SK-N-SH (cell line): ENCODE measurements at regions not wholly inside any gene's neighbourhood (a gene's known extent, or its start where the extent isn't known, plus 50 kb on each side); places are given as distances from the start of the nearest gene placed in this dataset.

Source experiments
- CHD2 ChIP-seq: fragments of 150-350 bp; IDR thresholded peaks from 2 replicates; pipeline ENCODE4 v1.6.1; 2018; ENCODE audit warnings: low read length; ENCODE audit not compliant: partially characterized antibody
- CTCF ChIP-seq: fragments of 200-600 bp; sonication (generic); IDR thresholded peaks from 2 replicates; pipeline ENCODE4 v1.6.1; 2017; ENCODE audit warnings: antibody characterized with exemption, mild to moderate bottlenecking, moderate library complexity
- EZH2phosphoT487 ChIP-seq: fragments of 200-600 bp; sonication (generic); IDR thresholded peaks from 2 replicates; pipeline ENCODE4 v1.6.1; 2017; ENCODE audit warnings: low read depth, mixed run types, mild to moderate bottlenecking, antibody characterized with exemption, moderate library complexity, borderline replicate concordance
- FOXJ3 ChIP-seq: sonication (generic); formaldehyde crosslinking; IDR thresholded peaks from 2 replicates; pipeline ENCODE4 v1.5.1; 2020; ENCODE audit warnings: mild to moderate bottlenecking, missing genetic modification reagents
- FOXM1 ChIP-seq: IDR thresholded peaks from 2 replicates; pipeline ENCODE4 v1.4.0; 2012; ENCODE audit warnings: low read depth, mild to moderate bottlenecking
- POLR2AphosphoS5 ChIP-seq: IDR thresholded peaks from 2 replicates; pipeline ENCODE4 v1.6.1; 2012; ENCODE audit warnings: low read depth, low read length
- SIN3A ChIP-seq: IDR thresholded peaks from 2 replicates; pipeline ENCODE4 v1.6.1; 2012; ENCODE audit warnings: low read depth, mild to moderate bottlenecking, low read length, moderate library complexity, borderline replicate concordance
- USF1 ChIP-seq: IDR thresholded peaks from 2 replicates; pipeline ENCODE4 v1.4.0; 2012; ENCODE audit warnings: low read depth, borderline replicate concordance
- USF2 ChIP-seq: fragments of 150-350 bp; IDR thresholded peaks from 2 replicates; pipeline ENCODE4 v1.6.1; 2017; ENCODE audit warnings: antibody characterized with exemption, low read length, low read depth, borderline replicate concordance
- ZBTB33 ChIP-seq: IDR thresholded peaks from 2 replicates; pipeline ENCODE4 v1.4.0; 2012; ENCODE audit warnings: low read depth, borderline replicate concordance

GRCh38 chr9:87140142-87140541 is 192.8 kb upstream of the GAS1 start:
- TF ChIP-seq EZH2phosphoT487 (no peak), POLR2AphosphoS5 (no peak), CTCF (no peak), CHD2 (no peak), SIN3A (no peak), FOXJ3 (CRISPR knock-in tag) (no peak), USF2 (no peak), USF1 (no peak), ZBTB33 (no peak), FOXM1 (no peak)
